Cardiac fibroblast (primary cell): ENCODE measurements at regions not wholly inside any gene's neighbourhood (a gene's known extent, or its start where the extent isn't known, plus 50 kb on each side); places are given as distances from the start of the nearest gene placed in this dataset.
A peak's percentile ranks its signal among the peaks of the same experiment; 100 is the strongest.

Experiments
- DNase-seq, 2 donors: peaks; one replicate each; pipeline versions ENCODE4 v3.0.0 to v3.0.0-alpha.2; 2010; ENCODE audit warnings: low read depth in 2 of 2
- H3K4me3 ChIP-seq, 2 donors: replicated peaks in 1 of 2; 1 replicate in 1 of 2; 2 replicates in 1 of 2; pipeline ENCODE4 v1.5.1; 2011; ENCODE audit warnings: low read depth in 2 of 2, low read length in 2 of 2, mild to moderate bottlenecking in 2 of 2, moderate library complexity in 1 of 2
- CTCF ChIP-seq: IDR thresholded peaks from one replicate; pipeline ENCODE4 v1.5.1; 2011; ENCODE audit warnings: low read depth, mild to moderate bottlenecking, low read length, inconsistent platforms

GRCh38 chr5:98664736-98665135 is 108.7 kb upstream of the RGMB start:
- TF ChIP-seq CTCF: no peak
- H3K4me3 ChIP-seq: no peak overlapping the region
- DNase-seq: no peak

- peak in 1 of 2 donors; percentile 32 for DNase-seq
Observed at GRCh38 chr5:98679963-98680362, 93.5 kb upstream of the RGMB start.

GRCh38 chr5:98690002-98690401 is 83.5 kb upstream of the RGMB start:
- no peak for TF ChIP-seq CTCF
- DNase-seq: no peak

More at GRCh38 chr5:98679963-98680362, 93.5 kb upstream of the RGMB start:
- no peak for TF ChIP-seq CTCF
- H3K4me3 ChIP-seq: no peak overlapping the region

GRCh38 chr5:98694902-98695301 is 78.6 kb upstream of the RGMB start:
- no peak for TF ChIP-seq CTCF
- H3K4me3 ChIP-seq: no peak overlapping the region
- DNase-seq: no peak

More at GRCh38 chr5:98690002-98690401, 83.5 kb upstream of the RGMB start:
- H3K4me3 ChIP-seq: no peak overlapping the region

GRCh38 chr5:98698359-98698758 is 75.1 kb upstream of the RGMB start:
- peak; percentile 6 to 18 for DNase-seq
- H3K4me3 ChIP-seq: no peak overlapping the region
- no peak for TF ChIP-seq CTCF

GRCh38 chr5:98700730-98701129 is 72.7 kb upstream of the RGMB start:
- no peak overlapping the region for H3K4me3 ChIP-seq
- peak in 1 of 2 donors; percentile 69 for DNase-seq
- no peak for TF ChIP-seq CTCF

- no peak overlapping the region for H3K4me3 ChIP-seq
- no peak for TF ChIP-seq CTCF
- DNase-seq: peak in 1 of 2 donors; percentile 79
Observed at GRCh38 chr5:98705841-98706240, 67.6 kb upstream of the RGMB start.
